ENCODE measurements at regions not wholly inside any gene's neighbourhood (a gene's known extent, or its start where the extent isn't known, plus 50 kb on each side); places are given as distances from the start of the nearest gene placed in this dataset.

GRCh38 chr19:32197896-32198882 is 147.2 kb upstream of the ZNF507 start:
- peaks cover 4% of the 10 kb centered on the region for H3K4me1 Mint-ChIP-seq
- H3K36me3 Mint-ChIP-seq, result no peaks in the 10 kb centered on the region
- no peak overlapping the region for H3K27ac Mint-ChIP-seq
- DNase-seq, result no peak
- H3K9me3 Mint-ChIP-seq, result peaks cover 4% of the 10 kb centered on the region
- H3K27me3 Mint-ChIP-seq, result peaks cover 14% of the 10 kb centered on the region
- no peak overlapping the region for H3K4me3 Mint-ChIP-seq

- Mint-ChIP-seq H3K4me1 (peaks cover 4% of the 10 kb centered on the region), H3K27me3 (peaks cover 11% of the 10 kb centered on the region), H3K27ac (no peak overlapping the region), H3K9me3 (no peaks in the 10 kb centered on the region), H3K36me3 (no peaks in the 10 kb centered on the region), H3K4me3 (no peak overlapping the region)
- no peak for DNase-seq
Measured at GRCh38 chr19:32199501-32200040, 145.8 kb upstream of the ZNF507 start.

- H3K9me3 Mint-ChIP-seq, result no peaks in the 10 kb centered on the region
- H3K27me3 Mint-ChIP-seq, result peaks cover 11% of the 10 kb centered on the region
- H3K4me1 Mint-ChIP-seq, result peaks cover 4% of the 10 kb centered on the region
- no peak overlapping the region for H3K27ac Mint-ChIP-seq
- no peak overlapping the region for H3K4me3 Mint-ChIP-seq
- DNase-seq, result no peak
- no peaks in the 10 kb centered on the region for H3K36me3 Mint-ChIP-seq
Measured at GRCh38 chr19:32200312-32201038, 144.9 kb upstream of the ZNF507 start.

- peaks cover 11% of the 10 kb centered on the region for H3K27me3 Mint-ChIP-seq
- H3K9me3 Mint-ChIP-seq, result no peaks in the 10 kb centered on the region
- H3K27ac Mint-ChIP-seq, result no peak overlapping the region
- H3K4me3 Mint-ChIP-seq, result no peak overlapping the region
- DNase-seq, result no peak
- peaks cover 4% of the 10 kb centered on the region for H3K4me1 Mint-ChIP-seq
- H3K36me3 Mint-ChIP-seq, result no peaks in the 10 kb centered on the region
Measured at GRCh38 chr19:32201211-32201610, 144.2 kb upstream of the ZNF507 start.

DNA sequence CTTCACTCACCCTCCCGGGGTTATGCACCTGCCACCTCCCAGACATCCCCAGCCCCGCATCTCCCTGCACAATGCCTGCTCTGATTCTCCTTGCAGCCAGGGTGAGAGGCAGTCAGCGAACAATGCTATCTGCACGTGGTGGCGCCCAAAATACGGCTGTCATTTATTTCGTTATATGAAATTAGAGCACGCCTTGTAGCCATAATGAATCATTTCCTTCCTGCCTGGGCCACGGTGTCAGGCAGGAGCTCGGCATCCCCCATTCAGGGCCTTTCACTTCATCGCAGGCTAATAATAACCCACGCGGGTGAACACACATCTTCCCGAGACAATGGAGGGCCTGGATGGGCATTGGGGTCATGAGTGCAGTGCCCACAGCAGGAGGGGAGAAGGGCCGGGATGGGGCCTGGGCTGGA is 143.8 kb upstream of the ZNF507 start:
- Mint-ChIP-seq H3K27me3 (peaks cover 11% of the 10 kb centered on the region), H3K36me3 (no peaks in the 10 kb centered on the region), H3K4me3 (no peak overlapping the region), H3K27ac (no peak overlapping the region), H3K9me3 (no peaks in the 10 kb centered on the region), H3K4me1 (peaks cover 4% of the 10 kb centered on the region)
- DNase-seq, result peak; percentile 8

DNA sequence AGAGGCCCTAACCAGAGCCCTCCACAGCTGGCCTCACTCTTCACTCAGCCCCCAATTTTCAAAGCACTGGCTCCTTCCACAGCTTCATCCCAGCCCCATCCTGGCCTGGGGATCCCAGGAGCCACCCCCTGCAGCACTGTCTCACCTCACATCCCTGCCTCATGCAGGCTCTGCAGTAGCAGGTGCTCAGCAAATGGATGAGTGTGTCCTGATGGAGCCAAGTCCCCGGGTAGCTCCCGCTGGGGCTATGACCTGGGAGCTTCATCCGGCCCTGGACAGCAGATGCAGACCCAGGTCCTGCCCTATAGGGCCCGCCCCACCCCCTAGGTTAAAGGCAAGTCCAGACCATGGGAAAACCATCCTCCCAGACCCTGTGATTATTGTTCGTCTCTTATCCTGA is 143.2 kb upstream of the ZNF507 start:
- peaks cover 4% of the 10 kb centered on the region for H3K4me1 Mint-ChIP-seq
- DNase-seq, result no peak
- no peaks in the 10 kb centered on the region for H3K36me3 Mint-ChIP-seq
- no peak overlapping the region for H3K4me3 Mint-ChIP-seq
- H3K27ac Mint-ChIP-seq, result no peak overlapping the region
- peaks cover 15% of the 10 kb centered on the region for H3K27me3 Mint-ChIP-seq
- no peaks in the 10 kb centered on the region for H3K9me3 Mint-ChIP-seq

GRCh38 chr19:32203161-32203560 is 142.2 kb upstream of the ZNF507 start:
- peaks cover 17% of the 10 kb centered on the region for H3K27me3 Mint-ChIP-seq
- H3K9me3 Mint-ChIP-seq, result no peaks in the 10 kb centered on the region
- no peak overlapping the region for H3K27ac Mint-ChIP-seq
- no peaks in the 10 kb centered on the region for H3K36me3 Mint-ChIP-seq
- no peak overlapping the region for H3K4me3 Mint-ChIP-seq
- DNase-seq, result no peak
- H3K4me1 Mint-ChIP-seq, result peaks cover 4% of the 10 kb centered on the region

- Mint-ChIP-seq H3K4me3 (no peak overlapping the region), H3K27me3 (peaks cover 16% of the 10 kb centered on the region), H3K4me1 (peaks cover 4% of the 10 kb centered on the region), H3K9me3 (peaks cover 11% of the 10 kb centered on the region), H3K27ac (no peak overlapping the region), H3K36me3 (no peaks in the 10 kb centered on the region)
- no peak for DNase-seq
Measured at GRCh38 chr19:32206065-32206464, 139.3 kb upstream of the ZNF507 start.

DNA sequence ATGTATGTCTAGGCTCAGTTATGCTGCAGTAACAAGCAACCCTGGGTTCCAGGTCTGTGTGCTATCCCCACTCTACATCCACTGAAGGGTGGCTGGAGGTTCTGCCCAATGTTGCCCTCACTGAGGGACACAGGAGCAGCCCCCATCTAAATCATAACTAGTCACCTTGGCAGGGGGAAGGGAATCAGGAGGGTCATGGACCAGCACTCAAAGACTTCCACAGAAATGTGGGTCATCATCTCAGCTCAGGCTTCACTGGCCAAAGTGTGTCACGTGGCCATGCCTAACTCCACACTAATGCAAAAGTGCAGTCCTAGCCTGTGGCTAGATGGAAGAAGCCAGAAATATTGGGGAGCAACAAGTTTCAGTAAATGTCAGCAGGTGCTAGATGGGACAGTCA is 137.3 kb upstream of the ZNF507 start:
- Mint-ChIP-seq H3K27ac (no peak overlapping the region), H3K4me3 (no peak overlapping the region), H3K27me3 (peaks cover 6% of the 10 kb centered on the region), H3K9me3 (peaks cover 17% of the 10 kb centered on the region), H3K4me1 (no peaks in the 10 kb centered on the region), H3K36me3 (no peaks in the 10 kb centered on the region)
- DNase-seq, result no peak

GRCh38 chr19:32219392-32219791 is 126.0 kb upstream of the ZNF507 start:
- Mint-ChIP-seq H3K9me3 (no peaks in the 10 kb centered on the region), H3K27ac (no peak overlapping the region)

DNA sequence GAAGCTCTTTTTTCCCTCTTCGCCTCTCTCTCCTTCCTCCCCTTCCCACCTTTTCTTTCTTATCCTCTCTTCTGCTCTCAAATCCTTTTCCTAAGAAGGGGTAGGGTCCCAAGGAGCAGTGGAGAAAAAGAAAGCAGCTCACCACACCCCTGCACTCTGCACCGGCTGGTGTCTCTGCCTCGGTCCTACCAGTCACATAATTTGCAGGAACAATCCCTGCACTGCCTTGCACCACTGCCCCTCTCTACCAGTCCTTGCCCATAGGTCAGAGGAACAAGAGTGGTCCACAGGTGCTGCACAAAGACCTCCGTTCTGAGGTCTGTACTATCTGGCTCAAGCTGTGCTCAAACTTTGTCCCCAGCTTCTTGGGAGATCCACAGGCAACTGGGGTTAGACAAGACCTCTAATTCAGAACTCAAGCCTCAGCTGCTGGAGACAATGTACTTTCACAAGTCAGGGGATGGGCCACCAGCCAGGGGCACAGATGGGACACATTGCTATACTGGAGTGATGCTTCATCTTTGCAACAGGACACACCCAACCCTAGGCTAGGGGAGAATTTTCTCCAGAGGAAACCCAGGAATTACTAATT is 125.4 kb upstream of the ZNF507 start:
- H3K4me1 Mint-ChIP-seq, result peaks cover 11% of the 10 kb centered on the region
- no peaks in the 10 kb centered on the region for H3K36me3 Mint-ChIP-seq
- peaks cover 37% of the 10 kb centered on the region for H3K27me3 Mint-ChIP-seq
- DNase-seq, result no peak
- no peak overlapping the region for H3K4me3 Mint-ChIP-seq
- H3K9me3 Mint-ChIP-seq, result no peaks in the 10 kb centered on the region
- H3K27ac Mint-ChIP-seq, result no peak overlapping the region

More at GRCh38 chr19:32219392-32219791, 126.0 kb upstream of the ZNF507 start:
- Mint-ChIP-seq H3K4me3 (no peak overlapping the region), H3K36me3 (no peaks in the 10 kb centered on the region), H3K27me3 (peaks cover 32% of the 10 kb centered on the region), H3K4me1 (peaks cover 7% of the 10 kb centered on the region)
- DNase-seq, result no peak

GRCh38 chr19:32220951-32221350 is 124.5 kb upstream of the ZNF507 start:
- H3K36me3 Mint-ChIP-seq, result no peaks in the 10 kb centered on the region
- DNase-seq, result no peak
- peaks cover 11% of the 10 kb centered on the region for H3K4me1 Mint-ChIP-seq
- no peak overlapping the region for H3K27ac Mint-ChIP-seq
- H3K4me3 Mint-ChIP-seq, result no peak overlapping the region
- H3K27me3 Mint-ChIP-seq, result peaks cover 47% of the 10 kb centered on the region
- H3K9me3 Mint-ChIP-seq, result no peaks in the 10 kb centered on the region

- peaks cover 42% of the 10 kb centered on the region for H3K27me3 Mint-ChIP-seq
- H3K9me3 Mint-ChIP-seq, result no peaks in the 10 kb centered on the region
- no peak overlapping the region for H3K4me3 Mint-ChIP-seq
- no peaks in the 10 kb centered on the region for H3K36me3 Mint-ChIP-seq
- H3K27ac Mint-ChIP-seq, result no peak overlapping the region
- DNase-seq, result no peak
- peaks cover 11% of the 10 kb centered on the region for H3K4me1 Mint-ChIP-seq
Measured at GRCh38 chr19:32222556-32222955, 122.9 kb upstream of the ZNF507 start.

- no peak overlapping the region for H3K4me3 Mint-ChIP-seq
- H3K4me1 Mint-ChIP-seq, result peaks cover 11% of the 10 kb centered on the region
- peak overlapping the region; percentile 11 for H3K27ac Mint-ChIP-seq
- peaks cover 42% of the 10 kb centered on the region for H3K27me3 Mint-ChIP-seq
- no peak for DNase-seq
- no peaks in the 10 kb centered on the region for H3K9me3 Mint-ChIP-seq
- H3K36me3 Mint-ChIP-seq, result no peaks in the 10 kb centered on the region
Measured at GRCh38 chr19:32223106-32223505, 122.3 kb upstream of the ZNF507 start.
